ENCODE measurements at regions not wholly inside any gene's neighbourhood (a gene's known extent, or its start where the extent isn't known, plus 50 kb on each side); places are given as distances from the start of the nearest gene placed in this dataset.
A peak's percentile ranks its signal among the peaks of the same experiment; 100 is the strongest.

DNA sequence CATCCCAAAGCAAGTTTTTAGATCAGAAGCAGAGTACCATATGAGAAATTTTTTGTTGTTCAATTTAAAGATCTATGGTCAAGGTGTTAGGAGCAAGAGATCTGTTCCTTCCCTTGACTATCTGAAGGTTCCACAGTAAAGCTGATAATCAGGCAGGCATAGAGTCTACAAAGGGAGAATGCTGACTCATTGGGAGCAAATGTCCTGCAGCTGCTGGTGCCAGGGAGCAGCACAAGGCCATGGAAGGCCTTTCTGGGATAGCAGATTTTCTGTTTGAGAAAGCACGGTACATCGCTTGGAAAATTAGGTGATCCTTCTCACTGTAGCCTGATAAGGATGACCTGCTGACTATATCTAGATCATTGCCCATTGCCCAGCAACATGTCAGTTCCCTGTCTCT, 210.1 kb upstream of the C1orf87 start:
- no peak overlapping the region for H3K27ac ChIP-seq
- no peaks in the 10 kb centered on the region for H3K4me1 ChIP-seq
- no peaks in the 10 kb centered on the region for H3K9me3 ChIP-seq
- intact Hi-C loops (cut with DNase I; ENCODE audit: low total_unique reads) = loop anchor here (10.0 kb wide), 1 partner anchor 1171 kb away; no protein-coding TSS in a partner anchor
- no peak for DNase-seq (ENCODE audit: low spot score in 2 of 2)
- H3K4me3 ChIP-seq = no peak overlapping the region
- TF ChIP-seq POLR2A (IDR thresholded peaks at IDR 0.05) (no peak), POLR2AphosphoS5 (IDR thresholded peaks at IDR 0.05) (no peak)
- TF ChIP-seq, protein P1, sequence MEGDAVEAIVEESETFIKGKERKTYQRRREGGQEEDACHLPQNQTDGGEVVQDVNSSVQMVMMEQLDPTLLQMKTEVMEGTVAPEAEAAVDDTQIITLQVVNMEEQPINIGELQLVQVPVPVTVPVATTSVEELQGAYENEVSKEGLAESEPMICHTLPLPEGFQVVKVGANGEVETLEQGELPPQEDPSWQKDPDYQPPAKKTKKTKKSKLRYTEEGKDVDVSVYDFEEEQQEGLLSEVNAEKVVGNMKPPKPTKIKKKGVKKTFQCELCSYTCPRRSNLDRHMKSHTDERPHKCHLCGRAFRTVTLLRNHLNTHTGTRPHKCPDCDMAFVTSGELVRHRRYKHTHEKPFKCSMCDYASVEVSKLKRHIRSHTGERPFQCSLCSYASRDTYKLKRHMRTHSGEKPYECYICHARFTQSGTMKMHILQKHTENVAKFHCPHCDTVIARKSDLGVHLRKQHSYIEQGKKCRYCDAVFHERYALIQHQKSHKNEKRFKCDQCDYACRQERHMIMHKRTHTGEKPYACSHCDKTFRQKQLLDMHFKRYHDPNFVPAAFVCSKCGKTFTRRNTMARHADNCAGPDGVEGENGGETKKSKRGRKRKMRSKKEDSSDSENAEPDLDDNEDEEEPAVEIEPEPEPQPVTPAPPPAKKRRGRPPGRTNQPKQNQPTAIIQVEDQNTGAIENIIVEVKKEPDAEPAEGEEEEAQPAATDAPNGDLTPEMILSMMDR (IDR thresholded peaks at IDR 0.05) = no peak
- no peaks in the 10 kb centered on the region for H3K27me3 ChIP-seq
- H3K36me3 ChIP-seq = no peaks in the 10 kb centered on the region

DNA sequence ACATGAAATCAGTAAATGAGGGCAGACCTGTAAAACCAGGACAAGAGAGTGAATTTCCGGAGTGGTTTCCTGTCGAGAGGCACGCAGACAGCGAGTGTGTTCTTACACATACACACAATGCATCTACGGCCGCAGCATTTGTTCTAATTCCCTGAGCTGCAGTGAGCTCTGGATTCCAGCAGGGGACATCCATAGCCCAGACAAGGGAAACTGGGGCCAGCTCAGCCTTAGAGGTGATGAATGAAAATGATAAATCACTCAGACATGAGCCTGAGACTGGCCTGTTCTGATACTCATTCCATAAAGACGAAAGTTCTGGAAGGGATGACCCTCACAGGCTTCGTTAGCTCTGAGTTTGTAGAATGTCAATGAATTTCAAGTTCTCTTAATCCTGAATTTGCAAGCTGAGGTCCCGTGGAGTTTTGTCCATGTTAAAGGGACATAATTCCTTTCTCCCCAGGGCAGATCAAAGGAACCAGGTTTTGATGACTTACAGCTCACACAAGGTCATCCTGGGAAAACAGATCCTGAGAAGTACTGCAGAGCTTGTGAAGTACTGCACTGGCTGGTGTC, 207.9 kb upstream of the C1orf87 start:
- Histone ChIP-seq H3K4me3 (no peak overlapping the region), H3K27ac (no peak overlapping the region), H3K9me3 (no peaks in the 10 kb centered on the region), H3K27me3 (no peaks in the 10 kb centered on the region), H3K36me3 (no peaks in the 10 kb centered on the region), H3K4me1 (no peaks in the 10 kb centered on the region)
- peak; percentile 24 to 61 for DNase-seq (ENCODE audit: low spot score in 2 of 2)
- intact Hi-C loops (cut with DNase I; ENCODE audit: low total_unique reads) = loop anchor here (10.0 kb wide), 1 partner anchor 1173 kb away; no protein-coding TSS in a partner anchor
- TF ChIP-seq, protein P1 (IDR thresholded peaks at IDR 0.05) = peak; percentile 49 to 89 (median 77)
- TF ChIP-seq POLR2AphosphoS5 (IDR thresholded peaks at IDR 0.05) = no peak

DNA sequence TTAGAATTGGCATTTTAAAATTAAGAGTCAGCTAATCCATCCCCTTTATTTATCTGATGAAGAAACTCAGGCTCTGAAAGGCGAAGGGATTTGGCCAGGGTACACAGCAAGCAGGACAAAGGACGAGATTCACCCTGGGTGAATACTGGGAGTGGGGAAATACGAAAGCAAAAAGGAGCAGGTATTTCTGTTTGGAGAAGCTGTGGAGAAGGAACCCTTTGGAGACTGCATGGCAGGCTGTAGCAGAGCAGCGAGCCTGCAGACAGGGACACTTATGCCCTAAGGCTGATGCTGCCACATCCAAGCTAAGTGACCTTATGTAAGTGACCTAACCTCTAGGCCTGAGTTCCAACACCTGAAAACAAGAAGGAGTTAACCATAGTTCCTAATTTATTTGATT, 207.2 kb upstream of the C1orf87 start:
- intact Hi-C loops (cut with DNase I; ENCODE audit: low total_unique reads) = loop anchor here (10.0 kb wide), 1 partner anchor 1174 kb away; no protein-coding TSS in a partner anchor

DNA sequence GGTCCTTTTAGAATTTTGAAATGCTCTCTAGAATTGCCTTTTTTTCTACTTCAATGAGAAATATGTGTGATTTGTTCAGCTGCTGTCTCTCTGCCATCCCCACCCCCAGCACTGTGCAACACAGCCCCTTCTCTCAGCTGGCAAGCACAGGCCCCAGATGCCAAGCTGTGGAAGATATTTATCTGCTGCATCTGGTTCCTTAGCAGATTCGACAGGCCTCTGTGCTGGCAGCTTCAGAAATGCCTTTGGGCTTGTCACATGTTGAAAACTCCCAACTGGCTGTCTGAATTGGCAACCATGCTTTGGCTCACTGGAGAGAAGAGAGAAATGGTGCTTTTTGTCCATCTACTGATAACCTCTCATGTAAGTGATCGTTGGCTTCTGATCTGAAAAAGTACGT, 206.7 kb upstream of the C1orf87 start:
- Histone ChIP-seq H3K4me1 (no peaks in the 10 kb centered on the region), H3K27ac (no peak overlapping the region), H3K9me3 (no peaks in the 10 kb centered on the region), H3K4me3 (no peak overlapping the region), H3K36me3 (no peaks in the 10 kb centered on the region), H3K27me3 (no peaks in the 10 kb centered on the region)
- intact Hi-C loops (cut with DNase I; ENCODE audit: low total_unique reads) = loop anchor here (10.0 kb wide), 1 partner anchor 1175 kb away; no protein-coding TSS in a partner anchor
- DNase-seq (ENCODE audit: low spot score in 2 of 2) = no peak
- TF ChIP-seq POLR2AphosphoS5 (IDR thresholded peaks at IDR 0.05) = no peak
- TF ChIP-seq, protein P1 (IDR thresholded peaks at IDR 0.05) = no peak
- TF ChIP-seq POLR2A (IDR thresholded peaks at IDR 0.05) = no peak

More for the DNA sequence above, 207.2 kb upstream of the C1orf87 start:
- no peak for TF ChIP-seq POLR2A (IDR thresholded peaks at IDR 0.05)
- TF ChIP-seq POLR2AphosphoS5 (IDR thresholded peaks at IDR 0.05) = no peak
- TF ChIP-seq, protein P1 (IDR thresholded peaks at IDR 0.05) = no peak
- no peaks in the 10 kb centered on the region for H3K36me3 ChIP-seq
- H3K9me3 ChIP-seq = no peaks in the 10 kb centered on the region
- H3K27ac ChIP-seq = no peak overlapping the region
- no peak overlapping the region for H3K4me3 ChIP-seq
- no peak for DNase-seq (ENCODE audit: low spot score in 2 of 2)
- H3K4me1 ChIP-seq = no peaks in the 10 kb centered on the region
- no peaks in the 10 kb centered on the region for H3K27me3 ChIP-seq

DNA sequence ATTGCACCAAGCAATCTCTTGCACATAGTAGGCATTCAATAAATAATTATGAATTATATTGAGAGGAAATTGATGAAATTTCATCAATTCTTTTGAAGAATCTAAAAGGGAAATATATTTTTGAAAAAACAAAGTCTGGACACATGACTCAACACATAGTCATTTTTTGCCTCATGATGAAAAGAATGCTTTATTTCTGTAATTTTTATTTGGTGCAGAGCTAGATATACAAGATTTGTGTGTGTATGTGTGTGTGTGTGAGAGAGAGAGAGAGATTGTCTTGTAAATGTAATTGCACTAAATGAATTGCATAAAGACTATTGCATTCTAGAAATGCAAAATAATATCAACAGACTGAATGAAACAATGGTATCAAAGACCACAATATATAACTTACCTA, 206.2 kb upstream of the C1orf87 start:
- no peak overlapping the region for H3K27ac ChIP-seq
- H3K4me3 ChIP-seq = no peak overlapping the region
- no peaks in the 10 kb centered on the region for H3K9me3 ChIP-seq
- no peak for DNase-seq (ENCODE audit: low spot score in 2 of 2)
- TF ChIP-seq POLR2A (IDR thresholded peaks at IDR 0.05) (no peak), POLR2AphosphoS5 (IDR thresholded peaks at IDR 0.05) (no peak)
- TF ChIP-seq, protein P1 (IDR thresholded peaks at IDR 0.05) = no peak
- H3K4me1 ChIP-seq = no peaks in the 10 kb centered on the region
- no peaks in the 10 kb centered on the region for H3K27me3 ChIP-seq
- H3K36me3 ChIP-seq = no peaks in the 10 kb centered on the region
- intact Hi-C loops (cut with DNase I; ENCODE audit: low total_unique reads) = loop anchor here (10.0 kb wide), 1 partner anchor 1175 kb away; no protein-coding TSS in a partner anchor

All from breast epithelium (tissue), 4 donors.